NT2/D1 (cell line): ENCODE measurements at regions not wholly inside any gene's neighbourhood (a gene's known extent, or its start where the extent isn't known, plus 50 kb on each side); places are given as distances from the start of the nearest gene placed in this dataset.

ENCODE experiments used
- SUZ12 ChIP-seq: IDR thresholded peaks from 2 replicates; pipeline ENCODE4 v1.6.1; 2011; ENCODE audit not compliant: insufficient read length, insufficient read depth; ENCODE audit errors: extremely low read depth
- ZNF274 ChIP-seq: IDR thresholded peaks from 2 replicates; pipeline ENCODE4 v1.6.1; 2011; ENCODE audit warnings: mild to moderate bottlenecking, low read depth, low read length

GRCh38 chr18:22572341-22572740 lies 154.6 kb upstream of the CTAGE1 start:
- TF ChIP-seq ZNF274 (no peak), SUZ12 (no peak)
